ENCODE measurements at regions not wholly inside any gene's neighbourhood (a gene's known extent, or its start where the extent isn't known, plus 50 kb on each side); places are given as distances from the start of the nearest gene placed in this dataset.
"Not testable (repeated sequence)": the region's sequence is repeated elsewhere in the genome, so short reads cannot be mapped to it uniquely, and the experiment has no call there.

GRCh38 chr12:31906557-31907301, 52.5 kb upstream of the RESF1 start:
- DNase-seq = no peak

- no peak for DNase-seq
These were observed 56.2 kb upstream of the RESF1 start for GRCh38 chr12:31903025-31903424.

GRCh38 chr12:31900271-31900670, 58.9 kb upstream of the RESF1 start:
- DNase-seq = no peak

DNA sequence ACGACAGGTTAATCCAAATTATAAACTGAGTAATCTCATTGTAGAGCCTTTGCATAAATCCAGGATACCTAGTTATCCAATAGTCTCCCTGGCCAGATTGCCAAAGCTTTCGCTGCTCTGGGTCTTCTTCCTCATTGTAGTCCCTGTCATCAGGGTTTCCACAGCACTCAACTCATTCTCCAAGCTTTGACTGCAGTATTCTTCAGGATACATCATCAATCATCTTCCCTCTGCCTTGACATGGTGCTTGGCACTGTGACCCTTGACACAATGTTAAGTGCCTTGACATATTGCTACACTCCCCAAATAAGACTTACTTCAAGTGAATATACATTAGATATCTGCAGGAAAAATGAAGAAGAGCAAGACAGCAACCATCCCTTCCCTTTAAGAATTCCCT, 60.1 kb upstream of the RESF1 start:
- DNase-seq = no peak

DNA sequence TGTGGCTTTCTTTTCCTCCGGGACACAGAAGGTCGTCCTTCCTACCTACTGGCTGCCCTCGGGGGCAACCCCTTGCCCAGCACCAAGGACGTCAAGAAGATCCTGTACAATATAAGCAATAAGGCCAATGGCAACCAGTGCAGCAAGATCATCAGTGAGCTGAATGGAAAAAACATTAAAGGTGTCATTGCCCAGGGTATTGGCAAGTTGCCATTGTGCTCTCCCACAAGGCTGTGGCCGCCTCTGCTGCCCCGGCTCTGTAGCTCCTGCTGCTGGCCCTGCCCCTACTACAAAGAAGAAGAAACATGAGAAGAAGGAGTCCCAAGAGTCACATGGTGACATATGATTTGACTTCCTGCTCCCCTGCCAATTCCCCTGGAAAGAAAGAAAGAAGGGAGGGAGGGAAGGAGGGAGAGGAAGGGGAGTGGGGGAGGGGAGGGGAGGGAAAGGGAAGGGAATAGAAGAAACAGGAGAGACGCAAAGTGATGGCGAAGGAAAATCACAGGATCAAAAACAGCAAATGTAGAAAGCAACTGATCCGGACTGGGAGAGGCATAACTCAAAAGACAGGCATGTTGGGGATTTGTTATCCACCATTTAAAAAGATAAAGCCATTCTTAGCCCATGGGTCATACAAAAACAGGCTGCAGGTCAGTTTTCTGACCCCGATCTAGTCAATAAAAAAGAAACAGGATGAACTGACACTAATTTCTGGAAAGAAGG, 61.3 kb upstream of the RESF1 start:
- no peak for DNase-seq

- not testable (repeated sequence) for DNase-seq
These were observed 62.1 kb upstream of the RESF1 start for GRCh38 chr12:31897092-31897491.

- DNase-seq = peak; percentile 67
These were observed 62.6 kb upstream of the RESF1 start for GRCh38 chr12:31896514-31897039.

DNA sequence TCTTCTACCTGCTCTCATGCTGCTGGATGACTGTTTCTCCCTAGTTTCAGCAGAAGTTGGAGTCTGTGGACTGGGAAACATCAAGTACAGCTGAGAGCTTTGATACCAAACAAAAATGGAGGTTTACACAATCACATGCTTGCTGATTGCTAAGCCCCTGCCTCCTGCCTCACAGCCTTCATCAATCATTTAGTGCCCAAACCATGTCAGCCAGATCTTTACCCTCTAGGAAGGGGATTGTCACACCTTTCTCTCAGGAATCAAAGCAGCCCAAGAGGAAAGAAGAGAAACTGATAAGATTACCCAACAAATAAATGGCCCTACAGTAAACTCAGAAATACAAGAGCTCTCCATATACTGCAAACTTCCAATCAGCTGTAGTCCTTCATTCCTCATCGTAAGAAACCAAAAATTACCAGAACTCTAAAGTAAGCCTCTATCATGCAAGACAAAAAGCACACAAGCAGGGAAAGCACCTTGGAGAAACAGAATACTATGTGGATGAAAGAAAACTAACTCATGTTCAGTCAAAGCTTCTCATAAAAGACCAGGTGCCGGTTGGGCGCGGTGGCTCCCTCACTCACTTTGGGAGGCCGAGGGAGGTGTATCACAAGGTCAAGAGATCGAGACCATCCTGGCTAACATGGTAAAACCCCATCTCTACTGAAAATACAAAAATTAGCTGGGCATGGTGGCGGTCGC, 63.6 kb upstream of the RESF1 start:
- no peak for DNase-seq

- DNase-seq = no peak
These were observed 68.6 kb upstream of the RESF1 start for GRCh38 chr12:31890295-31891285.

GRCh38 chr12:31887109-31887811, 72.0 kb upstream of the RESF1 start:
- DNase-seq = no peak

- DNase-seq = not testable (repeated sequence)
These were observed 76.5 kb upstream of the RESF1 start for GRCh38 chr12:31882682-31883081.

- DNase-seq = no peak
These were observed 78.9 kb upstream of the RESF1 start for GRCh38 chr12:31880340-31880739.

- DNase-seq = no peak
These were observed 81.3 kb upstream of the RESF1 start for GRCh38 chr12:31877884-31878283.

DNA sequence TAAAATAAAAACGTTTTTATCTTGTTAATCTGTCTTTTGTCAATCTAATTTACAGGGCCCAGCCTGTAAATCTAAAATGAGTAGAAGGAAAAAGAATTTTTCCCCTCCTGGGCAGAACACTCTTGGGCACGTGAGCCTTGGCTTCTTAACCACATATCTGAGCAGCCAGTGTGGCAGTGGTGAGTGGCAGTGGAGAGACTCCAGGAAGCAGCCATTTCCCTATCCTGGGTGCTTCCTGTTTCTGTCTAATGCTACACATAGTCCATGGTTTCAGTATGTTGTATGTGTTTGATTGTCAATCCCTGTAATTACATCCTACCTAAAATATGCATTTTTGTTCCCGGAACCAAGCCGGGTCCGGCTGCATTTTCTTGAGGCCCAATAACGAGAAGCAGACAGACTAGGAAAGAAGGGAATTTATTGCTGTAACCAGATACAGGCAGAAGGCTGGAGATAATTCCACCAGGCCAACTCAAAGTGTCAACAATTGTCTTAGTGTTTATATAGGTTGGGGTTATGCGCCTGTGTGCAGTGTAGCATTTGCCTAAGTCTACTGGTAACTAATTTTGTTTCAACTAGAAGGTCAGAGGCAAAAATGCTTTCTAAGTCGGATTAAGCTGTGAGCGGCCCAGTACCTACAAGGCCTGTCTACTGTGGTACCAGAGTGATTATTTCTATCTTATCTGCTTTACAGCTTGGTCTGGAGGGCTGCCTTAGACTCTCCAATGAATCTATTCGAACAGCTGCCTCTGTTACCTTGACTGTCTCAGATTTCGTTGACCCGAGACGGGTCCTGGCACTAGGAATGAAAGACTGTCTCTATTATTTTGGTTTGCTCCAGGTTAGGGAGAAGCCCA, 82.4 kb upstream of the RESF1 start:
- DNase-seq = no peak

DNA sequence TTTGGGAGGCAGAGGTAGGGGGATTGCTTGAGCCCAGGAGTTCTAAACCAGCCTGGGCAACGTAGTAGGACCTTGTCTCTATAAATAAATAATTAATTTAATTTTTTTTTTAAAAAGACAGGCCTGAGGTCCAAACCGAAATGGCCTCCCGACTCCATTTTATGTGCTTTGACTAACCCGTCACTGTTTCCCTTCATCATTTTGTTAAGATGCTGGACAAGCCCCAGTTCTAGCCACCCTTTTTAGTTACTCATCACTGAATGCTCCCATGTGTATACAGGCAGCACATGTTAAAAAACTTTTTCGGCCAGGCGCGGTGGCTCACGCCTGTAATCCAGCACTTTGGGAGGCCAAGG, 83.6 kb upstream of the RESF1 start:
- no peak for DNase-seq

DNA sequence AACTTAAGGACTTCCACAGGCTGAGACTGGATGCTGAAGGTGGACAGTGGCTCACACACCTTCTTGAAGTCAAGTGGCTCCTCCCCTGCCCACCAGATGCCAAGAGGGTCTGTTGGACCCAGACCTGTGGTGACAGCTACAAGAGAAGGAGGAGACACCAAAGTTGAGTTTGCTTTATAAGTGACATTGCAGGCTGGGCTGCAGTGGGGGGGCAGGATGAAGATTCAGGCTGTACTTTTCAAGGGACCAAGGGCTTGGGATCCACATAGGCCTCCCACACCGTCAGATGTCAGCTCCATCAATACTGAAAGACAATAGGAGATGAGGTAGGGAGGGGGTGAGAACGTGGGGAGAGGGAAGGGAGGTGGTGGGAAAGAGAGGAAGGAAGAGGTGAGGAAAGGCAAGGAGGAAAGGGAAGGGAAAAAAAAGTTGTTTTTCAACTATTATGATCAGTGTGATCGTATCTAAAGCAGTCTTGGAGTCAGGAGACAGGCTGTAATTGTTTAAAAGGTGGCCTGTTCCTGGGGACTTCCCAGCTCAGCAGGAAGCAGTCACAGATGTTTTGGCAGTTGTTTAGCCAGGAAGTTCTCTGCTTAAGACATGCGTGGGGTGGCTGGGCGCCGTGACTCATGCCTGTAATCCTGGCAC, 84.1 kb upstream of the RESF1 start:
- DNase-seq = peak; percentile 65

- DNase-seq = no peak
These were observed 86.2 kb upstream of the RESF1 start for GRCh38 chr12:31872831-31873604.

DNA sequence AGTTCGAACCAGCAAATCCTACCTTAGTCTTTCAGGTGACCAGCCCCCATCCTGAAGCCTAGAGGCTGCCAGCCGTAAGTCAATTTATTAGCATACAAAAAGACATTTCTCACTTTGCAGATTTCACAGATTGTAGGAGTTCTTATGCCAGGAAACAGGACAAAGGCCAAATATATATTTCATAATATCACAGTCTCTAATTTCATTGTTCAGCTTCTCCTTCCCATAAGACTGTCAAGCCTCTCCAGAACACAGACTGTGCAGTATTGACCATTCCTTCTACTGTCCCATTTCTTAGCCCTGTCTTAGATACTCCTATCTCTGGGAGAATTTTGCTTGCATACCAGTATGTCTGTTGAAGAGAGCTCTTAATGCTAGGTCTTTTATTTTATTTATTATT, 89.2 kb upstream of the RESF1 start:
- DNase-seq = no peak

DNA sequence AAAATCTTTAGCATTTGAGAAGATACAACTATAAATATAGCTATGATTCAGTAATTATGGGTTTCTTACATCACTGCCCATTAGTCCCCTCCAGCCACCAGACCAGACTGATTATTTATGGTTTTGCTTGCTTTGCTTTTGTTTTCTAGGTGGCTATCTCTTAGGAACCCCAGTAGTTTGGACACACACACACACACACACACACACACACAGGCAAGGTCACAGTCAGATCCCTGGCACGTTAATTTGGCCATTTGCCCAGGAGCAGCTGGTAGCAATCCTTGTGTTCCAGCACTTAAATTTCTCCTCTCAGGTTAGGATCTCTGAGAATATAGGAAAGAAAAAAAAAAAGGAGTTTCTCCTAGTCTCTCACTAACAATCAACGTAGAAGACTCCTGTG, 90.2 kb upstream of the RESF1 start:
- DNase-seq = no peak

GRCh38 chr12:31867292-31867691, 91.9 kb upstream of the RESF1 start:
- DNase-seq = no peak

Measured in stimulated activated CD4-positive, alpha-beta T cell treated with anti-CD3 and anti-CD28 coated beads, Interleukin-4, amount 100 ng/mL, for 1 hour (primary cell).